TTC549 (cell line): ENCODE measurements at regions not wholly inside any gene's neighbourhood (a gene's known extent, or its start where the extent isn't known, plus 50 kb on each side); places are given as distances from the start of the nearest gene placed in this dataset.
"Not testable (repeated sequence)": the region's sequence is repeated elsewhere in the genome, so short reads cannot be mapped to it uniquely, and the experiment has no call there.

Experiments used
- FAIRE-seq: peaks from 2 replicates; lab custom pipeline; 2012; peaks lifted over from hg19 to GRCh38; lab: Jason Lieb, UNC

DNA sequence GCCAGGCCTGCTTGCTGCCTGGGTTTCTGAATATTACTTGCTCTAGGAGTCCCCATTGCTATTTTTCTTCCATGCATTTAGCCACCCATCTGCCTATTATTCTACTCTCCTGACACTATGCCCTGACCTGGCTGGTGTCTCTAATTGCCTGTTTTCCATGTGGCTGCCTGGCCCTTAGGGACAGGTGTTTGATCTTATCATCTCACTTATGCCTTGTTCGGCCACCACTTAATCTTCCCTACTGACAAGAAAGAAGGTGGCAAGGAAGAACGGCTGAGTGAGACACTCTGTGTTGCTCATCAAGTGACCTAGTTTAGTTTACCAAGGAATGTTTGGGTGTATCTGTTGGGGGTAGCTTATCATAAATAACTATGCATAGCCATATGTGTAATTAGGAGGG, 50.4 kb upstream of the RAPH1 start:
- FAIRE-seq, result no peak

DNA sequence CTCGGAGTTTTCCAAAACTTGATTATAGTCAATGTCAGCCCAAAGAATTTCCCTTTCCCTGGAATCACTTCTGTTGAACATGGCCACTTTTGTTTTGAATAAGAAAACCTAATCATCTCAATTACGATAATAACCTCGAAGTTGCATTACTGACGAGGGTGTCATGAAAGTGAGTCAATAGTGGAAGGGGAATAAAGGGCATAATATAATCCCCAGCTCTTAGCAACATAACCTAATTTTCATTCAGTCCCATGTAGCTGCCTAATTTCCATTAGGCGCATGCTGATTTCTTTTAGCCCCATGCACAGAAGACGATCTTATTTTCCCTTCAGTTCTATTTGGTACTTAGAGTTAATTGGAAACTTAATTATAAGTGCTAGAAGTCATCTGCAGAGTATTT, 51.1 kb upstream of the RAPH1 start:
- no peak for FAIRE-seq

DNA sequence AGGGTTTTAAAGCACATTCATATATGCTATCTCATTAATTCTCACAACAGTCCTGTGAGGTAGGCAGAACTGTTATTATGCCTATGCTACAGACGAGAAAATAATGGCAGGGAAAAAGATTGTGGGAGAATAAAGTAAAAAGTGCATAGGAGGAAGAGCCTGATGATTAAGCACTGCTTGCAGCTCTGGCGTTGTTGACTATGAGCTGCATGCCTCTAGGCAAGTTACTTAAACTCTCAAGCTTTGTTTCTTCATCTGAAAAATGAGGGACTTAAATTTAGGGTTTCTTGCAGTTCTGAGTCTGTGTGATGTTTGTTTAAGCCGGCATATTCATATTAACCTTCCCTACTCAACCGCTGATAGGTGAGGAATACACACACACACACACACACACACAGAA, 51.6 kb upstream of the RAPH1 start:
- FAIRE-seq, result no peak

DNA sequence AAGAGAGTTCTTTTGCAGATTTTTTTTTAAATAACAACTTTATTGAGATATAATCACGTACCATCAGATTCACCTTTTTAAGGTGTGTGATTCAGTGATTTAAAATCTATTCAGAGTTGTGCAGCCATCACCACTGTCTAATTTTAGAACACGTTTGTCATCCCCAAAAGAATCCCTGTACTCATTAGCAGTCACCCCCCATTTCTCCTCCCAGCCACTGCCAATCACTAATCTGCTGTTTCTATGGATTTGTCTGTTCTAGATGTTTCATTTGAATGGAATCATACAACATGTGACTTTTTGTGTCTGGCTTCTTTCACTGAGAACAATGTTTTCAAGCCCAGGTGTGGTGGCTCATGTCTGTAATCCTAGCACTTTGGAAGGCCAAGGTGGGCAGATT, 55.4 kb upstream of the RAPH1 start:
- no peak for FAIRE-seq

DNA sequence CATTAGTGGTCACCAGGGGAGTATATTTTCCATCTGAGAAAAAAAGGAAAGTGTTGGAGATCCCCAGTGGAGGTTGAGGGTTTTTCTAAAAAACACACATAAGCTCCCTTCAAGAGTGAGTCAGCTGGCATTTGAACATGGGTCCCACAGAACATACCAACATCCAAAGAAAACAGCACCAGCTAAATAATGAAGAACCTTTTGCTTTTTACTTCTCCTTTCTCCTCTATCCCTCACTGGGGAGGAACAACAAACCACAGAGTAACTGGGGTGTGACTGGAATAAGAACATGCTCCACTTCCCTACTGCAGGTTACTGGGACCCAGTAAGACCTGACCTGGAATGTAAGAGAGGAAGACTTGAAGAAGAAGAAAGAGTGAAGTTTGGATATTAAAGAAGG, 56.5 kb upstream of the RAPH1 start:
- no peak for FAIRE-seq

DNA sequence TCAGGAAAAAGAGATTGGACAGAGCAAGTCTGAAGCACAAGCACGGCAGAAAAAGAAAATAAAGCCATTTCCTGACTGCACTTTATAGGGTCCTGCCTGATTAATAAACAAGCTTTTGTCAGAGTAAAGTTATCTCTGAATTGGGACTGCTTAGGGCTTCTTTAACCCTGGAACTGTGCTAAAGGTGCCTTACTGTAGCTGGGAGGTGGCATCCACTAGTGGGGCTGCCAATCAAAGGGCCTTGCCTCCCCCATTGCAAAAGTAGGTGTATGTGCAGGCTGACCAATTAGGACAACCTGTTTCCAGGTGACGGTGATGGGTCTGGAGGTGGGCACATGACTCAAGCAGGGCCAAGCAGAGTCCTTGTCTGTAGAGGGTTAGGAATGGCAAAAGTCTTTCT, 57.4 kb upstream of the RAPH1 start:
- no peak for FAIRE-seq

DNA sequence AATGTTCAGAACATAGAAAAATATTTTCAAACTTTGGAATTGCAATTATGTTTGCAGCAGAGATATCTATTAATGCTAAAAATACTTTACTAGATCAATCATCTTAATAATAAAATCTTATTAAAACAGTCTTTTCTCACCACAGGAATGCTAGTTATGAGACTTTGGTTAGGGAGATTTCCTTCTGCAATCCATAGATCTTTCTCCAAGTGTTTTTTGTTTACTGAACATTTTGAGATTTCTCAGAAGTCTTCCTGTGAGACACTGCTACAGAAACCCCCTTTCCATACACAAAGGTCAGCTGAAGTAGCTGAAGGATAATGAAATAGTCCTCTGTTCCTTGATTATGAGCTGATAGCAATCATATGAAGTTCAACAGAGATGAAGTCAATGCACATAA, 59.4 kb upstream of the RAPH1 start:
- FAIRE-seq, result no peak

DNA sequence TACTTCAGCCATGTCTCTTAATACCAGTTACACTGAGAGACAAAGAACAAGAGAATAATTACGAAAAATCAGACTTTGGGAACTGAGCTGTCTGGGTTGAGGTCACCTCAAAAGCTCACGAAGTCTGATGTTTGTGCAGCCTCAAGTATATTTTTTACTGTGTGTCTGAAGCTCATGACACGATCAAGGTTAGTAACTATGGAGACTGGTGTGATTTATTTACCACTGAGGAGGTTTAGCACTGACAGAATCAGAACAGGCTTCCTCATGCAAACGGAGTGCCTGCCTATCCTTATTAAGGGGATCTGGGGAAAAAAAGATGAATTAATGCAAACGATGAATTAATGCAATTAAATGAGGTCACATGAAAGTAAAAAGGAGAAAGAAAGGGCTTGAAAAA, 61.1 kb upstream of the RAPH1 start:
- FAIRE-seq, result no peak

DNA sequence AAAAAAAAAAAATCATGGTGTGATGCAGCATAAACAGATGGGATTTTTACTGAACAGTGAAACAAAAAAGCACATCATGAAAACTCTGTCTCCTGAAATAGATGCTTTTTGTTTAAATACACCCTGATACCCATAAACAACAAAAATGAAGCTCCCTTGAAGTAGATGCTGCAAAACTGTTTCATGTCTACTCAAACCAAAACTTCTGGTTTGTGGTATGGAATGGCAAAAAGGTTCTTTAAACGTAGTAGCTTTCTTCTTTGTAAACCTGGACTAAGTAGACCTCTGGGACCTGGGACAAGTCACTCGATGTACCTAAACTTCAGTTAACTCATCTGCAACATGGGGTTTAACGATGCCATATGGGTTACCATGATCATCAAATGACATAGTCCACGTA, 64.4 kb upstream of the RAPH1 start:
- no peak for FAIRE-seq

DNA sequence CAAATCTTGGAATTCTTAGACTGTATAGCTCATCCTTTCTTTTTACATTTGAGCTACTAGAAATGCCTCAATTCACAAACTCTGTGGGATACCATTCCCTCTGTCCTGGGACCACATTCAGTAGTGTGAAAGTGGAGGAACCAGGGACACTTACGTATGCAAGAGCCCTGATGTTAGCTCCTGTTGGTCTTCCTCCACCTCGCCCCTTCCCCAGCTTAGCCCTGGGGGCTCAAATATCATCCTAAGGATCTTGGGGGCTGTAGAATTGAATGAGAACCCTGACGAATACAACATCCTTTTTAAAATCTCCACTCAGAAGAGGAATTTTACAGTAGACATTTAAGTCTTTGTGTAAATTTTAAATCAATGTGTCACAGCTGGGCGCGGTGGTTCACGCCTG, 65.2 kb upstream of the RAPH1 start:
- no peak for FAIRE-seq

DNA sequence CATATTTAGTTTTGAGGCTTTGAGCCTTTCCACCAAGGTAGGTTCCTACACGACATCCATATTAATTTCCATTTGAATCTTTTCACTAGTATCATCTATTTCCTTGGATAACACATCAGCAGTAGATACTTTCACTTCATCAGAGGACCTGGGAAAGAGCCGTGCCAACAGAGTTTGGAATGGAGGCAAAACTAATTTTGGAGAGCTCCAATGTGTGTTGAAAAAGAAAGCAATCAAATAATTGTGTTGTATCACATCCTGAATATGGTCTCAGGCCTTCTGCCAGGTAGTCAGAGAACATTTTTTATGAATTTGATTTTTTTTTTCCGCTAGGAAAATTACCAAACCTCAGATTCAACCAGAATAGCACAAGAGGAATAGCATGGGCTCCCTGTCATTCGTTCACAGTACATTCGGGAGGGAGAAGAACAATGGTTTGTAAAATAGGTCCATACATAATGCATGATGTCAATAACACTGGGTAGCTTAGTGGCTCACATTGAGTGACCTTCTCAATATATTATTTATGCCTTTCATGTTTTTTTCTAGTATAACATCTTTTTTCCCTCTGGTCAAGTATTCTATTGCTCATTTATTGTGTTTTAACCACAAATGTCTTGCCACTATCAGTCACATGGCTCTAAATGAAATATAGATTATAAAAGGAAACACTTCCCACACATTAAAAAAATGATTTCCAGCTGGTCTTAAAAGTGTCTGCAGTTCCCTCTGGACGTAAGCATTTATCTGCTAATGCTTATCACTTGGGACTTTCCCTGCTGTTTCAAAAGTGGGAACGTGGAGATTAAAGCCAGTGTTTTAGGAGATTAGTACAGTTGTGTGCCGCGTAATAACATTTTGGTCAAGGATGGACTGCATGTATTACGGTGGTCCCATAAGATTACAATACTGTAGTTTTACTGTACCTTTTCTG, 68.6 kb upstream of the RAPH1 start:
- FAIRE-seq, result no peak

DNA sequence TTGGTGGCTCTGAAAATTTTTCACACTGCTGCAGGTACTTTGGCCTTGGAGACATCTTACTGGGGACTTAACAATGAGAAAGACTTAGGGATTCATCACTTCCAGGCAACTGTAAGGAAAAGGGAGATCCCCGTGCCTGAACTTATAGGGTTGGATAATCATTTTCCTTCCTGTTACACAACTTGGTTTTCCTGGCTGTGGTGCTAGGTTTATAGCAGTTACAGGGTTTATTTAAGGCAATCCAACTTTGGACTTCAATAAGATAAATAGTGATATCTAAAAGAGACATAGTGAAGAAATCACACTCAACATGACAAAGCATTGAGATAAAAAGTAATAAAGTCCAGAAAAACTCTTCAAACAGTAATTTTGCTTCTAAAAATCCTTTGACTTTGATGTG, 70.2 kb upstream of the RAPH1 start:
- FAIRE-seq, result no peak

DNA sequence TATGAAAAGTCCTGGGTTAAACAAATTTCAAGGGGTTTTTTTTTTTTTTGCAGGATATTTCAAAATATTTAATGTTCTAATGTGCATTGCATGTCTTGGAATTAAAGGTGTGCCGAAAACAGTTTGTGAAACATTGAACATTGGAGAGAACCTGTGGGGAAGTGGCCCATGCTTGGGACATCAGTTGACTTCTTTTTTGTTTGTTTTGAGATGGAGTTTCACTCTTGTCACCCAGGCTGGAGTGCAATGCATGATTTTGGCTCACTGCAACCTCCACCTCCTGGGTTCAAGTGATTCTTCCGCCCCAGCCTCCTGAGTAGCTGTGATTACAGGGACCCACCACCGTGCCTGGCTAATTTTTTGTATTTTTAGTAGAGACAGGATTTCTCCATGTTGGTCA, 71.0 kb upstream of the RAPH1 start:
- FAIRE-seq, result no peak

DNA sequence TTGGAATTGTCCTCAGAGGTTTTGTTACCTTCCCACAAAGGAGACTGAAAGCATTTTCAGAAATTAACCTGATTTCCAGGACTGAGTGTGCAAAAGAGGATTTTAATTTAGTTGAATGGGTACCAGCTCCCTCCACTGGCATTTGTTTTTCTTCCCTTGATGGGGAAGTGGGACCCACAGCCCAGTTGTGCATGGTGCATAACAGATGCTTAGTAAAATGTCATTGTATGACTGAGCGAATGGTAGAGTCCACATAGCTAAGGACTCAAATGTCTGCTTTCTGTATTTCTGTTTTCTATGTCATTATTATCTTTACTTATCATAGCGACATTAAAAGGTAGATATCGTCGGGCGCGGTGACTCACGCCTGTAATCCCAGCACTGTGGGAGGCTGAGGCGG, 75.5 kb upstream of the RAPH1 start:
- FAIRE-seq, result no peak

DNA sequence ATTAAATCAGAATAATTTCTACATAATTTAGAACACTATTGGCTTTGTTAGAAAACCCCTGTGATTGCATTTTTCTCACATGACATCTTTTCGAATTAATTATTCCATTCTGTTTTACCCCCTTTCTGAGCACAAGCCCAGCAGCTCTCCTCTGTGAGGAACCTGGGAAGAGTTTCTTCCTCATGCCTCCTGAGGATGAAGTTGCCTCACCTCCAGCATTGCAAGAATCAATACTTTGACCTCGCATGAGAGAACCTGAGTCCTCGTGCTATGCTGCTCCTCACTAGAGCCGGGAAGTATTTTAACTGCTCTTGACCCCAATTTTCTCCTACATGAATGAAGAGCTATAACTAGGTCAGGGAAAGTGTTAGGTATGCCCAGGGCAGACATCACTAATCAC, 77.1 kb upstream of the RAPH1 start:
- no peak for FAIRE-seq

DNA sequence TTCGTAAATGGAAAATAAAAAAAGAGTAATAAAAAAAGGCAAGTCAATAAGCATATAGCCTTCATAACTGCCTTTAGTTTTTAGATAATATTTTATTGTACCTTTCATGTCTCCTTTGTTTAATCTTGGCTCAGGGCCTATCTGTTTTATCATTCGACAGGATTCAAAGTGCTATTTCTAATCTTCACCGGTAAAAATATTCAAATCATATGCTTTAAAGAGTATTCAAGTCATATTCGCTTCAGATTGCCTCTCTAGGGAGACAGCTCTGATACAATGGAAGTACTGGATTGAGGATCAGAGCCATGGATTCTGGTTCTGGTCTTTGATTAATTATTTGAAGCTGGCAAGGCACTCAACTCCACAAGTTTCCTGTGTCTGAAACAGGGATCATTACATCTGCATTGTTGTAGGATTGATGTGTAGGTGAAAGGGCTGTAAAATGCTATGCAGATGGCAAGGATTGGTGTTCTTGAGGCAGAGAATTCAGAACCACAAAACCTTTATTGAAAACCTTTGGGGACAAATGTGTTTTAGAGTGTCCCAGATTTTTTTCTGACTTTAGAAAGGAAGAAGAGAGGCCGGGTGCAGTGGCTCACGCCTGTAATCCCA, 84.3 kb upstream of the RAPH1 start:
- no peak for FAIRE-seq

DNA sequence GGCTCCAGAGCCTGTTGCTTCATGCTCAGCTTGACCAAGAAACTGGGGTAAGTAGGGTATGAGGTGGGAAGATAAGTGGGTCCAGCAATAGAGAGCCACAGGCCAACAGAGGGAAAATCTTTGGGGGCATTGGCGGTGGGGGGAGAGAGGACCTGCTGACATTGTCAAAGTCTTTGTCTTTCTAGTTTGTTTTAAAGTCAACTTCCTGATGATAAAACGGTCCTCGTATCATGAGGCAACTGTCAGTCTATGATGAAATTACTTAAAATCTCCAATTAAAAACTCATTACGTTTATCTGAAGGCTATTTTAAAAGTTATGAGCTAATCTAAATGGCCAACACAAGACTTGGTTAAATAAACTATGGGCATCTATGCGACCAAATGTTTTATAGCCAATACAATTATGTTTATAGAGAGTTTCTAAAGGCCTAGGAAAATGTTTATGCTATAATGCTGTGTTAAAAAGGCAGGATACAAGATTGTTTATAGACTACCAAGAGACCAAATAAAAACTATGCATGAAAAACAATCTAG, 84.4 kb upstream of the CD28 start:
- no peak for FAIRE-seq

DNA sequence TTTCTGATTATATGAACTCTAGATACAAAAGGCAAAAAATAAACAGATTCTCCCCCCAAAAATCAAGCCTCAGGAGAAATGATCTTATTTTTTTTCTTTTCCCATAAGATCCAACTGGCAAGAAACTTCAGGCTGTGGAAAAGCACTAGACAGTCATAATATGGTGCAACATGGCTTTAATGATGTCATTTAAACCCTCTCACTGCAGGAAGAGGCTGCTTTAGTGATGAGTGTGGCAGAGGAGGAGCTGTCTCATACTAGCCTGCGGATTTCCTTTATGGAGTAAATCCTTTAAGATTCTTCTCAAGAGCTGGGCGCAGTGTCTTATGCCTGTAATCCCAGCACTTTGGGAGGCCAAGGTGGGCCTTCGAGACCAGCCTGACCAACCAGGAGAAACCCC, 83.3 kb upstream of the CD28 start:
- FAIRE-seq, result no peak

DNA sequence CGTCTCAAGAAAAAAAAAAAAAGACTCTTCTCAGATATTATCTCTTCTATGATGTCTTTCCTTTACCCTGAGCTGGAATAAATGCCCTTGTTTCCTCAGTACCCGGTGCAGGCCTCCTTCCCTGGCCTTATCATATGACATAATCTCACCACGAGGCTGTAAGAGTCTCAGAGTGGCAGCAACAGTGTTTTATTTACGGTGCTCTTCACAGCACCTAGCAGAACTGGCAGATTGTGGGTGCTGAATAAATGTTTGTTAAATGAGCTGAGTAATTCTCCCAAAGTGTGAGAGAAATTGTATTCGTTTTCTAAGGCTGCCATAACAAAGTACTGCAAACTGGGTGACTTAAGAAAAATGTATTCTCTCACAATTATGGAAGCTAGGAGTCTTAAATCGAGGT, 82.8 kb upstream of the CD28 start:
- no peak for FAIRE-seq

DNA sequence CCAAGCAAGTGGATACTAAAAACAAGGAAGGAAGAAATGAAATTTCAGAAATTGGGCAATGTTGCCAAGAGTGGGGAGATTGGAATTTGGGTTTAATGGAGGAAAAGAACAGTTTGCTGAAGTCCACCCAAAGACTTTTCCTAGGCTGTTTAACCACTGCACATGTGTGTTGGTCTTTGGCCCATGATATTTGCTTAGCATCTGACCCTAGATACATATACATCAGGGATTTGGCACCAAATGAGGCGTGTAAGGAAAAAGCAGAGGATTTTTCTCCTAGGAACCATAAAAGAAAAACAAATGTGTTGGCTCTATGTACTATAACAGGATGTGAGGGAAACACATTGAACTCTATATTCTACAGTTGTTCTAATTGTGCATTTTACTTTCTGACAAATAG, 80.7 kb upstream of the CD28 start:
- FAIRE-seq, result no peak

DNA sequence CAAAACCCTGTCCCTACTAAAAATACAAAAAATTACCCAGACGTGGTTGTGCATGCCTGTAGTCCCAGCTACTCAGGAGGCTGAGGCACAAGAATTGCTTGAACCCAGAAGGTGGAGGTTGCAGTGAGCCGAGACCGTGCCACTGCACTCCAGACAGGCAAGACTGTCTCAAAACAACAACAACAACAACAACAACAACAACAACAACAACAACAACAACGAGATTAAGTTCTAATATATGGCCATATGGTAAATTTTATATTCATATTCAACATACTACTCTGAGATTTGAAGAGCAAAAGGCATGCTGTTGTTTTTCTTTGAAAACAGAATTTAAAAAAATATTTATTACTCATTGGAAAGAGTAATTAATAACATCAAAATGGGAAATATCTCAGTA, 80.2 kb upstream of the CD28 start:
- FAIRE-seq, result not testable (repeated sequence)

DNA sequence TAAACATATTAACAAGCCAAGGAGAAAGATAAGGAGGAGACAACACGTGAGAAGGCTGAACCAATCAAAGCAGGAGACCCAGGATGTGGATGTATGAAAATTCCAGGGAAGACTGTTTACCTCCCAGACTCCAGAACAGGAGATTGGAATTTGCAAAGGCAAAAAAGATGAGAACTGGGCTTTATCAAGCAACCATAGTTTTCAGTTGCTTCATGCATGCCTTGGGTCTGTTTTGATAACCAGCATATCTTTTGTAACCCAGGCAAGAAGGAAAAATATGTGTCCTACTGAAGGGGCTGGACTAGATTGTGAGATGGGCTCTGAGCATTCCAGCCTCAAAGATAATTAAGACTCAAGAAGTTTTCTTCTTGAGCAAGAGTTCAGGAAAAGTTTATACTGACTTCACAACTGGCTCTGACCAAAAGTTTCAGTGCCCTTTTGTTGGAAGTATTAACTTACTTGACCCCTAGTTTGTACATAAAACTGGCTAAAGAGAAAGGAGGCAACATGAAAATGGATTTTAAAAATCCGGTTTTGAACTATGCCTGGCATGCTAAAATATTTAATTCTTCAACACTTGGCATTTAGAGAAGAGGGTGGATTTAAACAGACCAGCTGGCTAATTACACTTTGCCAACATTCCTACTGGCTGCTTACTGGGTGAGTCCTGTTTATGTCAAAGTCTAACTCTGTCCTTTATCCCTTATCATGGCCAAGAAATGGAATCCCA, 79.3 kb upstream of the CD28 start:
- FAIRE-seq, result no peak

DNA sequence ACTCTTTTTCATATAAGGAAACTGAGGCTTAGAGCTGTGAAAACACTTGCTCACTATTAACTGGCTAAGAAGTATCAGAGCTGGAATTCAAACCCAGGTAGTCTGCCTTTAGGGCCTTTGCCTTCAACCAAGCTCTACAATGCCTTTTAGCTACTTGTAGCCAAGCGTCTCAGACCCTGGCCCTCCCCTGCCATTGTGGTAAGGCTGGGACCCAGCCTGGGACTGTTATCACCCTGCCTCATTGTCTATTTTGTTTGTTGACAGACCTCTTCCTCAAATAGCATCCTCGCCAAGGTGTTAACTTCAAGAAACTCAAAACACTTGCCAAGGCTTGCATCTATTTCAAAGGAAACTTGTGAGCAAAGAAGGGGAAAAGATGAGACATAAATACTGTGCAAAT, 76.7 kb upstream of the CD28 start:
- FAIRE-seq, result no peak
